ENCODE measurements at regions not wholly inside any gene's neighbourhood (a gene's known extent, or its start where the extent isn't known, plus 50 kb on each side); places are given as distances from the start of the nearest gene placed in this dataset.

- DNase-seq, result no peak
Measured at GRCh38 chrX:120692319-120692718, 62.5 kb upstream of the C1GALT1C1 start.

GRCh38 chrX:120690941-120691340 is 61.1 kb upstream of the C1GALT1C1 start:
- DNase-seq, result no peak

GRCh38 chrX:120690344-120690743 is 60.5 kb upstream of the C1GALT1C1 start:
- DNase-seq, result no peak

GRCh38 chrX:120680090-120680489 is 50.2 kb upstream of the C1GALT1C1 start:
- no peak for DNase-seq
